8988T (cell line): ENCODE measurements at regions not wholly inside any gene's neighbourhood (a gene's known extent, or its start where the extent isn't known, plus 50 kb on each side); places are given as distances from the start of the nearest gene placed in this dataset.
"Not testable (repeated sequence)": the region's sequence is repeated elsewhere in the genome, so short reads cannot be mapped to it uniquely, and the experiment has no call there.

Experiments used
- DNase-seq: peaks from one replicate; pipeline ENCODE4 v3.0.0; 2011

- DNase-seq: no peak
Measured at GRCh38 chr18:14964406-14964805, 216.4 kb downstream of the ANKRD30B start.

GRCh38 chr18:14964976-14965375 lies 217.0 kb downstream of the ANKRD30B start:
- not testable (repeated sequence) for DNase-seq

GRCh38 chr18:14965553-14965952 lies 217.6 kb downstream of the ANKRD30B start:
- no peak for DNase-seq

GRCh38 chr18:14967246-14967645 lies 219.3 kb downstream of the ANKRD30B start:
- not testable (repeated sequence) for DNase-seq

- no peak for DNase-seq
Measured at GRCh38 chr18:14969500-14969899, 221.5 kb downstream of the ANKRD30B start.

GRCh38 chr18:14970027-14970426 lies 222.1 kb downstream of the ANKRD30B start:
- no peak for DNase-seq

GRCh38 chr18:14971461-14972185 lies 223.7 kb downstream of the ANKRD30B start:
- peak; percentile 27 for DNase-seq

- not testable (repeated sequence) for DNase-seq
Measured at GRCh38 chr18:14973421-14973820, 225.4 kb downstream of the ANKRD30B start.

GRCh38 chr18:14974088-14974487 lies 226.1 kb downstream of the ANKRD30B start:
- DNase-seq: no peak

GRCh38 chr18:14974576-14974975 lies 226.6 kb downstream of the ANKRD30B start:
- DNase-seq: no peak

- DNase-seq: no peak
Measured at GRCh38 chr18:14975431-14975830, 227.5 kb downstream of the ANKRD30B start.

- DNase-seq: no peak
Measured at GRCh38 chr18:14976736-14977430, 228.9 kb downstream of the ANKRD30B start.

- DNase-seq: no peak
Measured at GRCh38 chr18:14978191-14978590, 230.2 kb downstream of the ANKRD30B start.

GRCh38 chr18:14978962-14979535 lies 231.1 kb downstream of the ANKRD30B start:
- DNase-seq: peak; percentile 70

GRCh38 chr18:14979875-14980274 lies 231.9 kb downstream of the ANKRD30B start:
- DNase-seq: no peak

- DNase-seq: not testable (repeated sequence)
Measured at GRCh38 chr18:14984531-14984930, 236.6 kb downstream of the ANKRD30B start.

GRCh38 chr18:14985291-14986013 lies 237.5 kb downstream of the ANKRD30B start:
- not testable (repeated sequence) for DNase-seq

- not testable (repeated sequence) for DNase-seq
Measured at GRCh38 chr18:14987377-14987776, 239.4 kb downstream of the ANKRD30B start.

- not testable (repeated sequence) for DNase-seq
Measured at GRCh38 chr18:14987960-14988710, 240.2 kb downstream of the ANKRD30B start.

- DNase-seq: not testable (repeated sequence)
Measured at GRCh38 chr18:14989569-14989968, 241.6 kb downstream of the ANKRD30B start.

GRCh38 chr18:14991934-14992445 lies 244.0 kb downstream of the ANKRD30B start:
- DNase-seq: not testable (repeated sequence)

GRCh38 chr18:14992758-14993157 lies 244.8 kb downstream of the ANKRD30B start:
- not testable (repeated sequence) for DNase-seq
